SU-DHL-6 (cell line): ENCODE measurements at regions not wholly inside any gene's neighbourhood (a gene's known extent, or its start where the extent isn't known, plus 50 kb on each side); places are given as distances from the start of the nearest gene placed in this dataset.

Experiments
- H2AFZ ChIP-seq: fragments of 200-600 bp; sonication (generic); 2 replicates; pipeline ENCODE4 v1.6.1; 2014; ENCODE audit warnings: low read depth, mild to moderate bottlenecking, moderate library complexity, mixed read lengths, antibody characterized with exemption, low read length; ENCODE audit not compliant: severe bottlenecking
- H3F3A ChIP-seq: fragments of 200-600 bp; shearing (Covaris generic); 2 replicates; pipeline ENCODE4 v1.6.0; 2016; ENCODE audit warnings: antibody characterized with exemption, mild to moderate bottlenecking; ENCODE audit not compliant: insufficient read depth
- H3K27ac ChIP-seq: fragments of 200-600 bp; sonication (generic); 2 replicates; pipeline ENCODE4 v1.5.1; 2016; ENCODE audit warnings: low read depth, mild to moderate bottlenecking, low read length, moderate library complexity, mixed read lengths
- H3K27me3 ChIP-seq: fragments of 200-600 bp; sonication (generic), shearing (Covaris generic); 2 replicates; pipeline ENCODE4 v1.6.0; 2014; ENCODE audit warnings: mild to moderate bottlenecking, low read length
- H3K36me3 ChIP-seq: fragments of 200-600 bp; sonication (generic); 2 replicates; pipeline ENCODE4 v1.6.1; 2014; ENCODE audit warnings: mild to moderate bottlenecking, low read length, mixed read lengths
- H3K4me2 ChIP-seq: fragments of 300-600, 200-600 bp; shearing (Covaris generic), sonication (generic); 2 replicates; pipeline ENCODE4 v1.6.0; 2014; ENCODE audit warnings: low read length, low read depth, mild to moderate bottlenecking; ENCODE audit not compliant: poor library complexity, severe bottlenecking
- H3K4me3 ChIP-seq: fragments of 200-600 bp; sonication (generic); 2 replicates; pipeline ENCODE4 v1.5.1; 2014; ENCODE audit warnings: antibody characterized with exemption, low read length, mild to moderate bottlenecking, mixed read lengths; ENCODE audit not compliant: insufficient read depth, poor library complexity, severe bottlenecking
- H3K79me2 ChIP-seq: fragments of 200-600 bp; sonication (generic); 2 replicates; pipeline ENCODE4 v1.6.1; 2014; ENCODE audit warnings: mild to moderate bottlenecking, low read length, moderate library complexity; ENCODE audit not compliant: insufficient read depth
- H3K9ac ChIP-seq: fragments of 200-600 bp; sonication (generic); 2 replicates; pipeline ENCODE4 v1.7.0; 2014; ENCODE audit warnings: mild to moderate bottlenecking, low read length
- H3K9me2 ChIP-seq: fragments of 200-600 bp; sonication (generic); replicated peaks from 2 replicates; pipeline ENCODE4 v1.6.1; 2014; ENCODE audit warnings: low read length; ENCODE audit not compliant: insufficient read depth
- H3K9me3 ChIP-seq: fragments of 200-600 bp; sonication (generic); 2 replicates; pipeline ENCODE4 v1.6.1; 2014; ENCODE audit warnings: low read length, mixed read lengths; ENCODE audit not compliant: insufficient read depth
- H4K20me1 ChIP-seq: fragments of 200-600 bp; sonication (generic); 2 replicates; pipeline ENCODE4 v1.6.1; 2014; ENCODE audit warnings: low read depth, mild to moderate bottlenecking, antibody characterized with exemption, low read length, moderate library complexity, mixed read lengths
- EZH2phosphoT487 ChIP-seq: fragments of 200-600 bp; sonication (generic), shearing (Covaris generic); conservative IDR thresholded peaks from 2 replicates; pipeline ENCODE4 v1.6.1; 2018; ENCODE audit warnings: mild to moderate bottlenecking, antibody characterized with exemption, low read length, moderate library complexity, mixed read lengths
- TF ChIP-seq, protein P1 (sequence below): fragments of 200-600 bp; sonication (generic); IDR thresholded peaks from one replicate; pipeline ENCODE4 v1.5.1; 2017; ENCODE audit warnings: antibody characterized with exemption, mild to moderate bottlenecking, low read length, moderate library complexity; ENCODE audit not compliant: insufficient read depth, poor library complexity, severe bottlenecking

DNA sequence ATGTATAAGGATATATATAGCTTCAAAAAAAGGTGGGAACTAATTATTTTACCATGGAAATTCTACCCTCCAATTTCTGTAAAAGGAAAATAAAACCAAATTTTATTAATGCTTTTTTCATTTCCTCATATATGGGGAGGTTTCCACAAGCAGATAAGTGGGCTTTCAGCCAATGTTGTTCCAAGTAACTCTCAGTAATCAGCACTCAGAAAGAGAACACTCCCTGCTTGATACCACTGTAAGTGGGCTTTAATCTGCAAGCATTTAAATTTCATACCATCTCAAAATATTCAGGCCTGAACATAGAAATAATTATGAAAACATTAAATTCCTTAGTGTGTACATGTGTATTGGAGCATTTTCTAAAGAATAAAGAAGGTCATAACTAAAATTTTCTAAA lies 827.6 kb downstream of the C12orf50 start:
- no peak overlapping the region for H3K27ac ChIP-seq
- no peaks in the 10 kb centered on the region for H3F3A ChIP-seq
- no peaks in the 10 kb centered on the region for H3K9me2 ChIP-seq
- no peak overlapping the region for H2AFZ ChIP-seq
- H3K27me3 ChIP-seq = no peaks in the 10 kb centered on the region
- TF ChIP-seq, protein P1, sequence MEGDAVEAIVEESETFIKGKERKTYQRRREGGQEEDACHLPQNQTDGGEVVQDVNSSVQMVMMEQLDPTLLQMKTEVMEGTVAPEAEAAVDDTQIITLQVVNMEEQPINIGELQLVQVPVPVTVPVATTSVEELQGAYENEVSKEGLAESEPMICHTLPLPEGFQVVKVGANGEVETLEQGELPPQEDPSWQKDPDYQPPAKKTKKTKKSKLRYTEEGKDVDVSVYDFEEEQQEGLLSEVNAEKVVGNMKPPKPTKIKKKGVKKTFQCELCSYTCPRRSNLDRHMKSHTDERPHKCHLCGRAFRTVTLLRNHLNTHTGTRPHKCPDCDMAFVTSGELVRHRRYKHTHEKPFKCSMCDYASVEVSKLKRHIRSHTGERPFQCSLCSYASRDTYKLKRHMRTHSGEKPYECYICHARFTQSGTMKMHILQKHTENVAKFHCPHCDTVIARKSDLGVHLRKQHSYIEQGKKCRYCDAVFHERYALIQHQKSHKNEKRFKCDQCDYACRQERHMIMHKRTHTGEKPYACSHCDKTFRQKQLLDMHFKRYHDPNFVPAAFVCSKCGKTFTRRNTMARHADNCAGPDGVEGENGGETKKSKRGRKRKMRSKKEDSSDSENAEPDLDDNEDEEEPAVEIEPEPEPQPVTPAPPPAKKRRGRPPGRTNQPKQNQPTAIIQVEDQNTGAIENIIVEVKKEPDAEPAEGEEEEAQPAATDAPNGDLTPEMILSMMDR = no peak
- TF ChIP-seq EZH2phosphoT487 = no peak
- no peaks in the 10 kb centered on the region for H4K20me1 ChIP-seq
- H3K79me2 ChIP-seq = no peaks in the 10 kb centered on the region
- H3K4me3 ChIP-seq = no peak overlapping the region
- no peaks in the 10 kb centered on the region for H3K36me3 ChIP-seq
- no peak overlapping the region for H3K9ac ChIP-seq
- H3K4me2 ChIP-seq = no peak overlapping the region
- no peaks in the 10 kb centered on the region for H3K9me3 ChIP-seq

DNA sequence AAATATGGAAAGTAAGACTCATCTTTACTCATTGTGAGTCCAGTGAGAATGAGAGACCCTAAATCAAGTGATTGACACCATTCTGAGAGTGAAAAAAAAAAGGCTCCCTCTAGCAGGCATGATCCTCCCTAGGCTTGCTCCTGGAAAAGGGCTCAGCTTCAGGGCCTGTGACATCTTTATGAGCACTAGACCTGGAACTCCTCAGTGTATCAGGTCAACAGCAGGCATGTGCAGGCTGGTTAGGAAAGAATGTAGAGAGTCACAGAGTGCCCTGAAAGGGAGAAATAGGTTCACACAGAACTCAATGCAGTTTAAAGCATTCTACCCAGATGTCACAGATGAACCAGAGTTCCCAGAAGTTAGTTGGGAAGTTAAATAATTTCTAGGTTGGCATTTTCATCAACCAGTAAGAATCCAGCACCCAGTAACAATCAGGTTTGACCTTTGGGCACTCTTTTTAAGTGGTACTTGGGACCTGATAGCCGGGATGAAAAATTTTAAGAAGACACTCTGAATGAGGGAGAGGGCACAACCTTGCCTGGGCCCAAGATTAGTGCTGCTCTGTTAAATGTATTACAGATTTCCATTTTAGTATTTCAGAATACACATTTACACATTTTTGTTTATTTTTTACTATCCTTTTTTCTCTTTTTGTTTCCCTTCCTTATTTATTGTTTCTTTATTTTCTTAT lies 828.8 kb downstream of the C12orf50 start:
- Histone ChIP-seq H3K79me2 (no peaks in the 10 kb centered on the region), H3K4me3 (no peak overlapping the region), H3K27ac (no peak overlapping the region), H3K4me2 (no peak overlapping the region), H4K20me1 (no peaks in the 10 kb centered on the region), H3K9me2 (no peaks in the 10 kb centered on the region), H3K9me3 (no peaks in the 10 kb centered on the region), H3K36me3 (no peaks in the 10 kb centered on the region), H2AFZ (no peak overlapping the region), H3K27me3 (no peaks in the 10 kb centered on the region), H3F3A (no peaks in the 10 kb centered on the region), H3K9ac (no peak overlapping the region)
- TF ChIP-seq, protein P1 = no peak
- no peak for TF ChIP-seq EZH2phosphoT487

DNA sequence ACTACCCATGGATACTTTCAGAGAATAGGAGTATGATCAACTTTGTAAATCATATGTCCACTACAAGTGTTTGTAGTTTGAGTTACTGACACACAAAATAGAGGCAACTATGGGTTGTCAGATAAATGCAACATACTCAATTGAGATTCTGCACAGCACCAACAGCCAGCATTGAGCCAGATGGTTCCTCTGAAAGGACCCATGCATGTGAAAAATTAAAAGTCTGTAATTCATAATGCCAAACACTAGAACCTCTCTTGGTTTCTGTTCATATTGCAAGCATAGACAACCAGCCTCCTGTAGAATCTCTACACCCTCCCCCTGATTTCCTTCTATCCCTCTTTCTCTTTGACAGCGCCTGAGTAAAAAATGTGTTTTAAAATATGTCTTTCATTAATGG lies 831.0 kb downstream of the C12orf50 start:
- Histone ChIP-seq H3F3A (no peaks in the 10 kb centered on the region), H3K4me3 (no peak overlapping the region), H2AFZ (no peak overlapping the region), H3K79me2 (no peaks in the 10 kb centered on the region), H3K9ac (no peak overlapping the region), H3K27me3 (no peaks in the 10 kb centered on the region), H4K20me1 (no peaks in the 10 kb centered on the region), H3K4me2 (no peak overlapping the region), H3K27ac (no peak overlapping the region), H3K9me3 (no peaks in the 10 kb centered on the region), H3K36me3 (no peaks in the 10 kb centered on the region), H3K9me2 (no peaks in the 10 kb centered on the region)
- TF ChIP-seq, protein P1 = no peak
- no peak for TF ChIP-seq EZH2phosphoT487
